ENCODE measurements at regions not wholly inside any gene's neighbourhood (a gene's known extent, or its start where the extent isn't known, plus 50 kb on each side); places are given as distances from the start of the nearest gene placed in this dataset.

GRCh38 chr20:11186301-11187008, 512.7 kb upstream of the JAG1 start:
- Histone ChIP-seq H3K36me3 (replicated peaks; ENCODE audit: low read depth, low read length) (no peaks in the 10 kb centered on the region), H3K4me2 (ENCODE audit: low read length) (no peak overlapping the region)

GRCh38 chr20:11188843-11189603, 515.2 kb upstream of the JAG1 start:
- H3K27ac ChIP-seq (ENCODE audit: low read length) = no peak overlapping the region
- H3K9me3 ChIP-seq (ENCODE audit: insufficient read depth, low read length) = no peaks in the 10 kb centered on the region
- no peak overlapping the region for H3K4me2 ChIP-seq (ENCODE audit: low read length)
- no peak overlapping the region for H3K4me3 ChIP-seq (ENCODE audit: low read length)
- H3K4me1 ChIP-seq (ENCODE audit: low read length) = no peaks in the 10 kb centered on the region
- H3K36me3 ChIP-seq (replicated peaks; ENCODE audit: low read depth, low read length) = no peaks in the 10 kb centered on the region
- TF ChIP-seq EZH2phosphoT487 (IDR thresholded peaks at IDR 0.05; ENCODE audit: low read depth) (no peak), CTCF (IDR thresholded peaks at IDR 0.05; ENCODE audit: low read depth, low read length) (no peak)
- peaks cover 6% of the 10 kb centered on the region; the same call in 1 of the 2 replicates for H3K27me3 ChIP-seq (ENCODE audit: low read depth, low read length)
- H3K79me2 ChIP-seq (ENCODE audit: low read length) = no peaks in the 10 kb centered on the region
- no peaks in the 10 kb centered on the region for H4K20me1 ChIP-seq (ENCODE audit: insufficient read depth, low read length)
- no peak overlapping the region for H3K9ac ChIP-seq (ENCODE audit: low read length)
- H2AFZ ChIP-seq (ENCODE audit: low read depth, low read length) = no peak overlapping the region

More at GRCh38 chr20:11186301-11187008, 512.7 kb upstream of the JAG1 start:
- peaks cover 6% of the 10 kb centered on the region; the same call in 1 of the 2 replicates for H3K27me3 ChIP-seq (ENCODE audit: low read depth, low read length)
- no peak overlapping the region for H3K4me3 ChIP-seq (ENCODE audit: low read length)
- H3K9ac ChIP-seq (ENCODE audit: low read length) = no peak overlapping the region
- H3K4me1 ChIP-seq (ENCODE audit: low read length) = no peaks in the 10 kb centered on the region
- no peak for TF ChIP-seq CTCF (IDR thresholded peaks at IDR 0.05; ENCODE audit: low read depth, low read length)
- TF ChIP-seq EZH2phosphoT487 (IDR thresholded peaks at IDR 0.05; ENCODE audit: low read depth) = no peak
- H3K79me2 ChIP-seq (ENCODE audit: low read length) = no peaks in the 10 kb centered on the region
- H4K20me1 ChIP-seq (ENCODE audit: insufficient read depth, low read length) = no peaks in the 10 kb centered on the region
- no peaks in the 10 kb centered on the region for H3K9me3 ChIP-seq (ENCODE audit: insufficient read depth, low read length)
- no peak overlapping the region for H2AFZ ChIP-seq (ENCODE audit: low read depth, low read length)
- no peak overlapping the region for H3K27ac ChIP-seq (ENCODE audit: low read length)

GRCh38 chr20:11190741-11191140, 516.9 kb upstream of the JAG1 start:
- no peaks in the 10 kb centered on the region for H4K20me1 ChIP-seq (ENCODE audit: insufficient read depth, low read length)
- no peaks in the 10 kb centered on the region for H3K9me3 ChIP-seq (ENCODE audit: insufficient read depth, low read length)
- H3K79me2 ChIP-seq (ENCODE audit: low read length) = no peaks in the 10 kb centered on the region
- no peak overlapping the region for H3K4me2 ChIP-seq (ENCODE audit: low read length)
- H3K4me3 ChIP-seq (ENCODE audit: low read length) = no peak overlapping the region
- H3K27ac ChIP-seq (ENCODE audit: low read length) = no peak overlapping the region
- H3K4me1 ChIP-seq (ENCODE audit: low read length) = no peaks in the 10 kb centered on the region
- TF ChIP-seq CTCF (IDR thresholded peaks at IDR 0.05; ENCODE audit: low read depth, low read length) (no peak), EZH2phosphoT487 (IDR thresholded peaks at IDR 0.05; ENCODE audit: low read depth) (no peak)
- peaks cover 6% of the 10 kb centered on the region; the same call in 1 of the 2 replicates for H3K27me3 ChIP-seq (ENCODE audit: low read depth, low read length)
- no peak overlapping the region for H3K9ac ChIP-seq (ENCODE audit: low read length)
- H2AFZ ChIP-seq (ENCODE audit: low read depth, low read length) = no peak overlapping the region
- H3K36me3 ChIP-seq (replicated peaks; ENCODE audit: low read depth, low read length) = no peaks in the 10 kb centered on the region

- no peak overlapping the region for H3K4me2 ChIP-seq (ENCODE audit: low read length)
- H3K79me2 ChIP-seq (ENCODE audit: low read length) = no peaks in the 10 kb centered on the region
- TF ChIP-seq EZH2phosphoT487 (IDR thresholded peaks at IDR 0.05; ENCODE audit: low read depth) (no peak), CTCF (IDR thresholded peaks at IDR 0.05; ENCODE audit: low read depth, low read length) (no peak)
These were observed 518.3 kb upstream of the JAG1 start for GRCh38 chr20:11192106-11192505.

More at GRCh38 chr20:11192106-11192505, 518.3 kb upstream of the JAG1 start:
- H3K27me3 ChIP-seq (ENCODE audit: low read depth, low read length) = peaks cover 6% of the 10 kb centered on the region; the same call in 1 of the 2 replicates
- H3K27ac ChIP-seq (ENCODE audit: low read length) = no peak overlapping the region
- H3K9ac ChIP-seq (ENCODE audit: low read length) = no peak overlapping the region
- H3K36me3 ChIP-seq (replicated peaks; ENCODE audit: low read depth, low read length) = no peaks in the 10 kb centered on the region
- no peaks in the 10 kb centered on the region for H3K9me3 ChIP-seq (ENCODE audit: insufficient read depth, low read length)
- no peak overlapping the region for H3K4me3 ChIP-seq (ENCODE audit: low read length)
- no peaks in the 10 kb centered on the region for H4K20me1 ChIP-seq (ENCODE audit: insufficient read depth, low read length)
- H3K4me1 ChIP-seq (ENCODE audit: low read length) = no peaks in the 10 kb centered on the region
- H2AFZ ChIP-seq (ENCODE audit: low read depth, low read length) = no peak overlapping the region

All from OCI-LY3 (cell line).